HepG2 (cell line): ENCODE measurements at regions not wholly inside any gene's neighbourhood (a gene's known extent, or its start where the extent isn't known, plus 50 kb on each side); places are given as distances from the start of the nearest gene placed in this dataset.

Experiments used
- ATAC-seq: fragments of 200-7000 bp; cut with Tn5 transposase; 3 replicates; pipeline ENCODE4 v1.9.1; 2020; ENCODE audit warnings: mild to moderate bottlenecking, moderate library complexity
- BruUV-seq: library from RNA; stranded (reverse); fragments of 400-500 nt; replicated peaks from 2 replicates; lab custom pipeline; 2021; lab: Mats Ljungman, UMichigan
- CTCF ChIA-PET: fragments of 300-600 bp; formaldehyde crosslinking; extraction: SDS; loops from one replicate; lab custom pipeline; 2021; ENCODE audit warnings: low total read pairs, inconsistent platforms, low intra/inter-chr PET ratio; lab: Yijun Ruan, JAX
- POLR2A ChIA-PET: fragments of 350-600 bp; sonication (Branson Sonifier 250); formaldehyde crosslinking; loops from one replicate; lab custom pipeline; 2020; ENCODE audit warnings: antibody characterized with exemption, inconsistent platforms; lab: Yijun Ruan, JAX
- DNase-seq: peaks from one replicate; pipeline ENCODE4 v3.0.0-alpha.2; 2015; ENCODE audit warnings: low spot score
- FAIRE-seq: peaks from 3 replicates; lab custom pipeline; 2011; peaks lifted over from hg19 to GRCh38; lab: Jason Lieb, UNC
- H2AFZ ChIP-seq: one replicate; pipeline ENCODE4 v1.6.1; 2011; ENCODE audit warnings: low read length, inconsistent platforms
- H3K27ac ChIP-seq: fragments of 300-600 bp; 3 replicates; pipeline ENCODE4 v1.8.0; 2011; ENCODE audit warnings: mixed run types, mild to moderate bottlenecking, mixed read lengths, low read length, inconsistent platforms; ENCODE audit not compliant: insufficient read depth; ENCODE audit errors: extremely low read length
- H3K27me3 ChIP-seq, 2 experiments: fragments of 200-600 bp in 1 of 2; 2 replicates in 1 of 2; 3 replicates in 1 of 2; pipeline versions ENCODE4 v1.6.0 to v1.8.0; 2011; ENCODE audit warnings: low read length in 2 of 2, mild to moderate bottlenecking in 2 of 2, moderate library complexity in 2 of 2, inconsistent platforms in 1 of 2; ENCODE audit not compliant: insufficient read depth in 2 of 2, control insufficient read depth in 1 of 2
- H3K36me3 ChIP-seq, 2 experiments: fragments of 200-600 bp in 1 of 2; replicated peaks in 1 of 2; 2 replicates in 1 of 2; 3 replicates in 1 of 2; pipeline versions ENCODE4 v1.5.1 to v1.8.0; 2011; ENCODE audit warnings: low read length in 2 of 2, inconsistent platforms in 1 of 2; ENCODE audit not compliant: insufficient read depth in 2 of 2, control insufficient read depth in 1 of 2
- H3K4me1 ChIP-seq: 2 replicates; pipeline ENCODE4 v1.5.1; 2012; ENCODE audit warnings: low read length, inconsistent platforms; ENCODE audit not compliant: insufficient read depth
- H3K4me2 ChIP-seq: 2 replicates; pipeline ENCODE4 v1.6.0; 2011; ENCODE audit warnings: low read depth, low read length, inconsistent platforms
- H3K4me3 ChIP-seq, 3 experiments: fragments of 200-600 bp in 1 of 3; sonication (generic), shearing (Covaris generic) in 1 of 3; replicated peaks in 1 of 3; 2 replicates each; pipeline ENCODE4 v1.5.1; 2011 to 2016; ENCODE audit warnings: low read length in 3 of 3, inconsistent platforms in 2 of 3, low read depth in 2 of 3, mild to moderate bottlenecking in 2 of 3, control low read depth in 1 of 3, mixed read lengths in 1 of 3; ENCODE audit not compliant: insufficient read depth in 1 of 3
- H3K79me2 ChIP-seq: one replicate; pipeline ENCODE4 v1.6.1; 2011; ENCODE audit warnings: low read length, inconsistent platforms; ENCODE audit not compliant: insufficient read depth
- H3K9ac ChIP-seq: 2 replicates; pipeline ENCODE4 v1.6.0; 2011; ENCODE audit warnings: mild to moderate bottlenecking, low read depth, low read length, inconsistent platforms; ENCODE audit not compliant: insufficient read depth
- H3K9me3 ChIP-seq: 2 replicates; pipeline ENCODE4 v1.5.1; 2012; ENCODE audit warnings: mild to moderate bottlenecking, low read length
- H4K20me1 ChIP-seq: 2 replicates; pipeline ENCODE4 v1.6.0; 2011; ENCODE audit warnings: inconsistent platforms, mild to moderate bottlenecking, low read length, moderate library complexity; ENCODE audit not compliant: insufficient read depth
- DBP ChIP-seq: sonication (generic); formaldehyde crosslinking; IDR thresholded peaks from 2 replicates; pipeline ENCODE4 v1.4.0; 2020; ENCODE audit warnings: missing genetic modification reagents; ENCODE audit errors: not compliant biosample characterization
- FOXA3 ChIP-seq: IDR thresholded peaks from 2 replicates; pipeline ENCODE4 v1.6.1; 2016; ENCODE audit warnings: missing genetic modification reagents, missing compliant biosample characterization
- LBX2 ChIP-seq: sonication (generic); formaldehyde crosslinking; IDR thresholded peaks from 2 replicates; pipeline ENCODE4 v1.5.0; 2020; ENCODE audit warnings: missing genetic modification reagents, mild to moderate bottlenecking, borderline replicate concordance
- MAFG ChIP-seq: sonication (generic); formaldehyde crosslinking; IDR thresholded peaks from 2 replicates; pipeline ENCODE4 v1.5.1; 2020; ENCODE audit warnings: mild to moderate bottlenecking, missing genetic modification reagents
- MZF1 ChIP-seq: sonication (generic); formaldehyde crosslinking; IDR thresholded peaks from 2 replicates; pipeline ENCODE4 v1.8.1; 2023; ENCODE audit warnings: mild to moderate bottlenecking, missing genetic modification reagents, borderline replicate concordance
- NCOA5 ChIP-seq: sonication (generic); formaldehyde crosslinking; IDR thresholded peaks from 2 replicates; pipeline ENCODE4 v1.4.0; 2020; ENCODE audit warnings: missing genetic modification reagents
- NFRKB ChIP-seq: fragments of 450-650 bp; IDR thresholded peaks from 2 replicates; pipeline ENCODE4 v1.6.1; 2017
- SP140L ChIP-seq: sonication (generic); formaldehyde crosslinking; IDR thresholded peaks from 2 replicates; pipeline ENCODE4 v1.4.0; 2020; ENCODE audit warnings: missing genetic modification reagents, borderline replicate concordance
- THAP9 ChIP-seq: sonication (generic); formaldehyde crosslinking; IDR thresholded peaks from 2 replicates; pipeline ENCODE4; 2020; ENCODE audit warnings: missing genetic modification reagents, mild to moderate bottlenecking, borderline replicate concordance
- ZNF256 ChIP-seq: sonication (generic); formaldehyde crosslinking; conservative IDR thresholded peaks from 2 replicates; pipeline ENCODE4 v1.4.0; 2020; ENCODE audit warnings: missing genetic modification reagents
- WGBS: methylation state at CpG from one replicate; pipeline ENCODE4 v1.1.6; 2017; ENCODE audit warnings: low lambda C conversion rate; 5-methylcytosine and 5-hydroxymethylcytosine counted together
- in situ Hi-C: cut with HindIII; loops from 2 replicates; pipeline ENCODE4 v1.10.0; 2017; ENCODE audit warnings: low pct_unique_long_range_greater_than_20kb; ENCODE audit not compliant: extremely low pct_ligation_motif_present
- intact Hi-C: fragments of 100-400 bp; cut with micrococcal nuclease; formaldehyde crosslinking; loops from one replicate; pipeline ENCODE4 v1.10.0; 2022; ENCODE audit not compliant: unreplicated experiment

DNA sequence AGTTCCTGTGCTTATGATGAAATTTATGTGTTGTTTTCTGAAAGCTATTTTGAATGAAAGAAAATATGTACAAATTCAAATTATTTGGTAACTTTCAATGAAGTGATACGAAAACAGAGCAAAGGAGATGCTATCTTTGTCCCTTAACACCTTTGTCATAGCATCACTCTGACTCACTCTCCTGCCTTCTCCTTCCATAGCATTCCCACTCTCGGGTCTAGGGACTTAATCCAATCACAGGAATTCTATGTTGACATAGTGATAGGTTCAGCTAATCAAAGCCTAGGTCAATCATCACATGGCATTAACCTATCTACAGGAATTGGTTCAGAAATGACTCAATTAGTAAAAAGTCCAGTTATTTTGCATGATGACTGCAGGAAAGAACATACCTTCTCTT, 464.7 kb upstream of the RORB start:
- H3K79me2 ChIP-seq, result no peaks in the 10 kb centered on the region
- FAIRE-seq (no peak), ATAC-seq (no peak), DNase-seq (no peak)
- H3K9ac ChIP-seq, result no peak overlapping the region
- 77% methylated on average over 2 of the region's 2 CpGs for WGBS
- intact Hi-C loops, result no loop called here
- ChIA-PET CTCF (no interaction called here), POLR2A (no interaction called here)
- no peak overlapping the region for H3K4me3 ChIP-seq
- TF ChIP-seq DBP (CRISPR knock-in tag) (no peak), NFRKB (no peak), SP140L (CRISPR knock-in tag) (no peak), THAP9 (CRISPR knock-in tag) (no peak), ZNF256 (no peak), MAFG (CRISPR knock-in tag) (no peak), NCOA5 (CRISPR knock-in tag) (no peak), LBX2 (CRISPR knock-in tag) (no peak), MZF1 (CRISPR knock-in tag) (no peak), FOXA3 (CRISPR knock-in tag) (no peak)
- BruUV-seq, result no TSS peak
- no peak overlapping the region for H3K27ac ChIP-seq
- no peak overlapping the region for H2AFZ ChIP-seq
- H3K9me3 ChIP-seq, result no peaks in the 10 kb centered on the region
- peaks cover 19% of the 10 kb centered on the region for H3K4me1 ChIP-seq
- H3K36me3 ChIP-seq, result no peaks in the 10 kb centered on the region
- H3K4me2 ChIP-seq, result no peak overlapping the region
- no peaks in the 10 kb centered on the region for H4K20me1 ChIP-seq
- no peaks in the 10 kb centered on the region for H3K27me3 ChIP-seq
- in situ Hi-C loops, result no loop called here
